Body of pancreas (tissue), 4 donors: ENCODE measurements at regions not wholly inside any gene's neighbourhood (a gene's known extent, or its start where the extent isn't known, plus 50 kb on each side); places are given as distances from the start of the nearest gene placed in this dataset.

ENCODE experiments used
- ATAC-seq: fragments of 150-250 bp; one replicate; pipeline ENCODE4 v1.9.1; 2016
- DNase-seq, 4 donors: peaks; one replicate each; pipeline ENCODE4 v3.0.0-alpha.2; 2019
- H3K27ac ChIP-seq, 4 donors: fragments of 200-600 bp; sonication (generic); 1 replicate in 3 of 4; 2 replicates in 1 of 4; pipeline versions ENCODE4 v1.5.1 to v1.6.1; 2016 to 2019; ENCODE audit warnings: mild to moderate bottlenecking in 1 of 4, mixed read lengths in 1 of 4, moderate library complexity in 1 of 4
- H3K27me3 ChIP-seq, 2 donors: fragments of 200-600 bp; sonication (generic); one replicate each; pipeline ENCODE4 v1.6.0; 2016; ENCODE audit warnings: mild to moderate bottlenecking in 1 of 2
- H3K36me3 ChIP-seq, 2 donors: fragments of 200-600 bp; sonication (generic); replicated peaks in 1 of 2; 2 replicates each; pipeline ENCODE4 v1.5.1; 2016; ENCODE audit warnings: low read depth in 2 of 2; ENCODE audit not compliant: insufficient read depth in 1 of 2
- H3K4me1 ChIP-seq: fragments of 200-600 bp; sonication (generic); one replicate; pipeline ENCODE4 v1.6.0; 2016
- H3K4me3 ChIP-seq, 2 donors: fragments of 200-600 bp; sonication (generic); 1 replicate in 1 of 2; 2 replicates in 1 of 2; pipeline ENCODE4 v1.5.1; 2016 to 2019
- H3K9me3 ChIP-seq, 3 donors: fragments of 200-600 bp; sonication (generic); 1 replicate in 2 of 3; 2 replicates in 1 of 3; pipeline ENCODE4 v1.5.1; 2016
- POLR2A ChIP-seq, 3 donors: fragments of 450-650 bp; IDR thresholded peaks; one replicate each; pipeline ENCODE4 v1.6.1; 2016; ENCODE audit warnings: antibody characterized with exemption in 3 of 3, mild to moderate bottlenecking in 2 of 3
- WGBS, 2 donors: methylation state at CpG; one replicate each; pipeline ENCODE4 v1.1.5; 2017; 5-methylcytosine and 5-hydroxymethylcytosine counted together
- intact Hi-C: fragments of 100-400 bp; cut with DNase I; formaldehyde crosslinking; loops from one replicate; pipeline ENCODE4 v1.15.1; 2023
- TF ChIP-seq, protein P1 (sequence below), 7 experiments: fragments of 450-650 bp in 4 of 7; fragments of 200-600 bp in 3 of 7; sonication (generic) in 3 of 7; IDR thresholded peaks; one replicate each; pipeline ENCODE4 v1.5.1; 2016 to 2019; ENCODE audit warnings: antibody characterized with exemption in 7 of 7

DNA sequence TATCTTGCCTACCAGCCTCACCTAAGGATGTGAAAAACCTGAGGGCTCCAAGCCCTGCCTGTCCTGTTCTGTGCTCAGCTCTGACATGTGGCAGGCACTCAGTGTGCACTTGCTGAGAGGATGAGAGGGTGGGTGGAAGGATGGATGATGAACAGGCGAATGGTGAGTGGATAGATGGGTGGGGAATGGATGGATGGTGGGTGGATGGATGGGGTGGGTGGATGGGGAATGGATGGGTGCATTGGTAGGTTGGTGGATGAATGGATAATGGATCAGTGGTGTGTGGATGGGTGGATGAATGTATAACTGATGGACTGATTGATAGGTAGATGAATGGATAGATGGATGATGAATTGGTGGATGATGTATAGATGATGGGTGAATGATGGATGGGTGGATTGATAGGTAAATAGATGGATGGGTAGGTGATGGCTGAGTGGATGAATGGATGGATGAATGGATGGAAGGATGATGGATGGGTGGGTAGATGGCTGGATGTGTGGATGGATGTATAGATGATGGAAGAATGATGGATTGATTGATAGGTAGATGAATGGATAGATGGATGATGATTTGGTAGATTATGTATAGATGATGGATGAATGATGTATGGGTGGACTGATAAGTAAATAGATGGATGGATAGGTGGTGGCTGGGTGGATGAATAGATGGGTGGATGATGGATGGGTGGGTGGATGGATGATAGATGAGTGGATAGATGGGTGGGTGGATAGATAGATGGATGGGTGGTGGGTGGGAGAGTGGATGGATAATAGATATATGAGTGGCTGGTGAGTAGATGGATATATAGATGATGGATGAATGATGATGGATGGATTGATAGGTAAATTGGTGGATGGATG is 69.3 kb upstream of the NKX1-1 start:
- H3K27me3 ChIP-seq = peaks cover 0 to 10% of the 10 kb centered on the region in 2 donors
- 48 to 54% methylated on average over 1 of the region's 1 CpG for WGBS, 2 donors
- peaks cover 8% of the 10 kb centered on the region for H3K4me1 ChIP-seq
- TF ChIP-seq POLR2A (IDR thresholded peaks at IDR 0.05) = no peak
- TF ChIP-seq, protein P1, sequence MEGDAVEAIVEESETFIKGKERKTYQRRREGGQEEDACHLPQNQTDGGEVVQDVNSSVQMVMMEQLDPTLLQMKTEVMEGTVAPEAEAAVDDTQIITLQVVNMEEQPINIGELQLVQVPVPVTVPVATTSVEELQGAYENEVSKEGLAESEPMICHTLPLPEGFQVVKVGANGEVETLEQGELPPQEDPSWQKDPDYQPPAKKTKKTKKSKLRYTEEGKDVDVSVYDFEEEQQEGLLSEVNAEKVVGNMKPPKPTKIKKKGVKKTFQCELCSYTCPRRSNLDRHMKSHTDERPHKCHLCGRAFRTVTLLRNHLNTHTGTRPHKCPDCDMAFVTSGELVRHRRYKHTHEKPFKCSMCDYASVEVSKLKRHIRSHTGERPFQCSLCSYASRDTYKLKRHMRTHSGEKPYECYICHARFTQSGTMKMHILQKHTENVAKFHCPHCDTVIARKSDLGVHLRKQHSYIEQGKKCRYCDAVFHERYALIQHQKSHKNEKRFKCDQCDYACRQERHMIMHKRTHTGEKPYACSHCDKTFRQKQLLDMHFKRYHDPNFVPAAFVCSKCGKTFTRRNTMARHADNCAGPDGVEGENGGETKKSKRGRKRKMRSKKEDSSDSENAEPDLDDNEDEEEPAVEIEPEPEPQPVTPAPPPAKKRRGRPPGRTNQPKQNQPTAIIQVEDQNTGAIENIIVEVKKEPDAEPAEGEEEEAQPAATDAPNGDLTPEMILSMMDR (IDR thresholded peaks at IDR 0.05) = no peak
- DNase-seq (no peak), ATAC-seq (no peak)
- intact Hi-C loops = no loop called here
- H3K4me3 ChIP-seq = no peak overlapping the region
- H3K27ac ChIP-seq = no peak overlapping the region
- no peaks in the 10 kb centered on the region for H3K36me3 ChIP-seq
- peaks cover 0 to 8% (median 0%) of the 10 kb centered on the region in 3 donors for H3K9me3 ChIP-seq

DNA sequence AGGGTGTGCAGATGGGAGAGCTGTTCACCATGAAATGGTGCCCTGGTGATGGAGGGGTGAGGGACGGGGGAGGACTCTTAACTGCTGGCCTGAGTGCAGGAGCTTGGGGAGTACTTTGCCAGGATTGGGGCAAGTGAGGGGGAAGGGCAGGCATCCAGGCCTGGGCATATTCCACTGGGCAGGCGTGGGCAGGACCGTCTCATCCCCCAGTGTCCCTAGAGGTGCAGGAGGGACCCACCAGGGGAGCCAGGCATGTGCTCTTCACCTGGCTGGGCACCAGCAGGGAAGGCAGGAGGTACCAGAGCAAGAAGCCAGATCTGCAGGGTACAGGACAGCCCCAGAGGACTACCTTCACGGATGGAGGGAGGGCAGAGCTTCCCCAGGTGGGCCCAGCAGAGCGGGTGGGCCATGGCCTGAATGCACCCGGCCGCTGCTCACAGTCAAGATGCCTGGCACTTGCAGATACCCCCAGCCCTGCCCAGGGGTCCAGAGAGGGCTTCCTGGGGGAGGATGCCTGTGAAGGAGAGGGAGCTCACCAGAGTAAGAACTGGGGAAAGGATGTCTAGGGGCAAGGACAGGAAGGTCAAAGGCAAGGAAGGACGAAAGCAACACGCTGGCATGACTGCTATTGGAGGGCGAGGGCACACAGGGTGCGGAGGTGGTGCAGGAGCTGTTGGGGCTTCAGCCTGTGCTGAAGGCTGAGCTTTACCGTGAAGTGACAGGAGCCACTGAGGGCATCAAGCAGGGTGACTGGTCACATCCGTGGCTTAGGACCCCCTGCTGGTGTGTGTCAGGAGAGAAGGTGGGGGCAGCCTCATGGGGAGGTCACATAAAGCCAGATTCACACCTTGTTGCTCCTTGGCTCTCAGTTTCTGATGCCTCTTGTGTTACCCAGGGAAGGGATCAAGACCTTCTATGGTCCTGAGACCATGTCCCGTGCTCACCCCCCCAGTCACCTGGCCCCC is 68.2 kb upstream of the NKX1-1 start:
- H3K9me3 ChIP-seq = no peaks in the 10 kb centered on the region
- ATAC-seq (no peak), DNase-seq (no peak)
- no peak overlapping the region for H3K4me3 ChIP-seq
- peaks cover 0 to 10% of the 10 kb centered on the region in 2 donors for H3K27me3 ChIP-seq
- WGBS, 2 donors = 56 to 65% methylated on average over 10 to 14 of the region's 14 CpGs
- peaks cover 8% of the 10 kb centered on the region for H3K4me1 ChIP-seq
- intact Hi-C loops = no loop called here
- TF ChIP-seq, protein P1 (IDR thresholded peaks at IDR 0.05) = no peak
- TF ChIP-seq POLR2A (IDR thresholded peaks at IDR 0.05) = no peak
- no peaks in the 10 kb centered on the region for H3K36me3 ChIP-seq
- H3K27ac ChIP-seq = no peak overlapping the region

DNA sequence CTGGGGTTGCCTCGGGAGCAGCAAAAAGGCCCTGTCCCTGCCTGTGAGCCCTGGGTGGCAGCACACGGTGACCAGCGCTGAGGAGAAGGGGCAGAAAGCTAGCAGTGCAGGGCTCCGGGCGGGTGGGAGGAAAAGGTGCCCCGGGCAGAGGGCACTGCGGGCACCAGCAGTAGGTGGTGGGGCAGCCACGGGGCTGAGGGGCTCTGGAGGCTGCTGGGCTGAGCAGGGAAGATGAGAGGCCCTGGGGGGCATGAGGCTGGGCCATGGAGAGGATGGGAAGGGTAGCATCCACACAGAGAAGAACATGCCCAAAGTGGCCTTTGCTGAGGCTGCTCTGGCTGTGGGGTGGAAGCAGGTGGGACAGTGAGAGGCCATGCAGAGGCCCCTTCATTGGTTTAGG is 67.5 kb upstream of the NKX1-1 start:
- ATAC-seq = no peak
- no peak overlapping the region for H3K27ac ChIP-seq
- H3K4me1 ChIP-seq = peaks cover 8% of the 10 kb centered on the region
- no peak overlapping the region for H3K4me3 ChIP-seq
- H3K36me3 ChIP-seq = no peaks in the 10 kb centered on the region
- WGBS, 2 donors = 64 to 78% methylated on average over 8 of the region's 8 CpGs
- TF ChIP-seq POLR2A (IDR thresholded peaks at IDR 0.05) = no peak
- no peak for DNase-seq
- peaks cover 0 to 10% of the 10 kb centered on the region in 2 donors for H3K27me3 ChIP-seq
- intact Hi-C loops = no loop called here
- H3K9me3 ChIP-seq = no peaks in the 10 kb centered on the region

DNA sequence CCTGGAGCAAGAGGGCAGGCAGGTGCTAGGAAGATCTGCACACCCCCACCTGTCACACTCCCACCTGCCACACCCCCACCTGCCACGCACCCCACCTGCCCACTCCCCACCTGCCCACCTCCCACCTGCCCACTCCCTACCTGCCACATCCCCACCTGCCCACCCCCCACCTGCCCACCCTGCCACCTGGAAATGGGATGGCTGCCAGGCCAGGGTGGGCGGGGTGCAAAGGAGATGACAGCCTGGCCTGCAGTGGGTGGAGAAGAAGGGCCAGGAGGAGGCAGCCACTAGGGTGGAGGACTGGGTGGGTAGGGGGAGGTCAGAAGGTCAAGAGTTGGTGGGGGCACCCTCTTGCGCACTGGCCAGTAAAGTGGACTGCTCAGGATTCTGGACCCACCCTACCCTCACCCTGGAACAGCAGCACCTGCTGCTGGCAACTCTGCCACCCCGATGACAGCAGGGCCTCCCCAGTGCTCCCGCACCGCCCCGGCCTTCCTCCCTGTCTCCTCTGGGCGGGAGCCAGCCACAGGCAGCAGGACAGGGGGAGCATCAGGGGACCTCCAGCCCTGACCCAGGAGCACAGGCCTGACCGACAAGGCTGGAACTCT is 66.8 kb upstream of the NKX1-1 start:
- no peak overlapping the region for H3K4me3 ChIP-seq
- WGBS, 2 donors = 26 to 59% methylated on average over 2 to 9 of the region's 9 CpGs
- no peak overlapping the region for H3K27ac ChIP-seq
- no peaks in the 10 kb centered on the region for H3K36me3 ChIP-seq
- peaks cover 8% of the 10 kb centered on the region for H3K4me1 ChIP-seq
- peaks cover 0 to 10% of the 10 kb centered on the region in 2 donors for H3K27me3 ChIP-seq
- TF ChIP-seq, protein P1 (IDR thresholded peaks at IDR 0.05) = no peak
- no peak for TF ChIP-seq POLR2A (IDR thresholded peaks at IDR 0.05)
- no peak for ATAC-seq
- intact Hi-C loops = no loop called here
- no peak for DNase-seq
- H3K9me3 ChIP-seq = no peaks in the 10 kb centered on the region
